A673 (cell line): ENCODE measurements at regions not wholly inside any gene's neighbourhood (a gene's known extent, or its start where the extent isn't known, plus 50 kb on each side); places are given as distances from the start of the nearest gene placed in this dataset.

Source experiments
- CTCF ChIP-seq: fragments of 300-800, 200-600 bp; sonication (generic); conservative IDR thresholded peaks from 2 replicates; pipeline ENCODE4 v1.5.1; 2017; ENCODE audit warnings: low read depth, mild to moderate bottlenecking, antibody characterized with exemption, low read length, moderate library complexity, mixed read lengths
- EZH2 ChIP-seq: fragments of 200-600 bp; sonication (generic); IDR thresholded peaks from 2 replicates; pipeline ENCODE4 v1.6.1; 2017; ENCODE audit warnings: borderline replicate concordance, low read depth, mild to moderate bottlenecking, mixed read lengths, antibody characterized with exemption, low read length; ENCODE audit not compliant: poor library complexity, severe bottlenecking

GRCh38 chr16:14015461-14015860 is 55.7 kb upstream of the MRTFB start:
- TF ChIP-seq CTCF = no peak
- TF ChIP-seq EZH2 = no peak
